ENCODE measurements at regions not wholly inside any gene's neighbourhood (a gene's known extent, or its start where the extent isn't known, plus 50 kb on each side); places are given as distances from the start of the nearest gene placed in this dataset.
"Not testable (repeated sequence)": the region's sequence is repeated elsewhere in the genome, so short reads cannot be mapped to it uniquely, and the experiment has no call there.

- in situ Hi-C loops (cut with MboI; ENCODE audit: low sequenced_read_pairs, unreplicated experiment): loop anchor here (25.0 kb wide), 1 partner anchor 143 kb away; no protein-coding TSS in a partner anchor
- DNase-seq (ENCODE audit: low spot score): no peak
- TF ChIP-seq CTCF (IDR thresholded peaks at IDR 0.05; ENCODE audit: borderline replicate concordance, control extremely low read depth, extremely low read depth, insufficient read depth, missing control alignments): no peak
Observed at GRCh38 chr3:191030491-191030890, 168.0 kb upstream of the GMNC start.

- in situ Hi-C loops (cut with MboI; ENCODE audit: low sequenced_read_pairs, unreplicated experiment): loop anchor here (25.0 kb wide), 1 partner anchor 139 kb away; no protein-coding TSS in a partner anchor
- TF ChIP-seq CTCF (IDR thresholded peaks at IDR 0.05; ENCODE audit: borderline replicate concordance, control extremely low read depth, extremely low read depth, insufficient read depth, missing control alignments): no peak
- no peak for DNase-seq (ENCODE audit: low spot score)
Observed at GRCh38 chr3:191026746-191027145, 164.3 kb upstream of the GMNC start.

- in situ Hi-C loops (cut with MboI; ENCODE audit: low sequenced_read_pairs, unreplicated experiment): no loop called here
- no peak for DNase-seq (ENCODE audit: low spot score)
- no peak for TF ChIP-seq CTCF (IDR thresholded peaks at IDR 0.05; ENCODE audit: borderline replicate concordance, control extremely low read depth, extremely low read depth, insufficient read depth, missing control alignments)
Observed at GRCh38 chr3:191020730-191021396, 158.4 kb upstream of the GMNC start.

DNA sequence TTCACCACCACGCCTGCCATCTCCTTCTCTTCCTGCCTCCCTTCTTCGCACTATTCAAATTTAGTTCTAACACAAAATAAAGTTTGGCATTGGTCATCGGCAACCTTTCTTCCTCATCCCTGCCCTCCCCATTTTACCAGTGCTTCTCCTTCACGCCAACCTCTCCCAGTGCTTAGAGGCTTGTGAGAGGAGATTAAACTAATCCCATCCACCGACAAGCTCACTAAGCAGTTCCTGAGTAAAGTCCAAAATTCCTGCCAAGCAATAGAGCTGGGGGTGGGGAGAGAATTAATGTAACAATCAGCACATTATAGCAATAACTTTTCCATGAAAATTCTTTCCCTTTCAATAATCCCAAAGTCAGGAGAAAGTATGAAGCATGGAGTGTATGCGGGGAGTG, 157.4 kb upstream of the GMNC start:
- TF ChIP-seq CTCF (IDR thresholded peaks at IDR 0.05; ENCODE audit: borderline replicate concordance, control extremely low read depth, extremely low read depth, insufficient read depth, missing control alignments): no peak
- no peak for DNase-seq (ENCODE audit: low spot score)
- in situ Hi-C loops (cut with MboI; ENCODE audit: low sequenced_read_pairs, unreplicated experiment): no loop called here

- in situ Hi-C loops (cut with MboI; ENCODE audit: low sequenced_read_pairs, unreplicated experiment): not testable (repeated sequence)
Observed at GRCh38 chr3:191015960-191016359, 153.5 kb upstream of the GMNC start.

GRCh38 chr3:191008074-191008473, 145.6 kb upstream of the GMNC start:
- no peak for DNase-seq (ENCODE audit: low spot score)
- no peak for TF ChIP-seq CTCF (IDR thresholded peaks at IDR 0.05; ENCODE audit: borderline replicate concordance, control extremely low read depth, extremely low read depth, insufficient read depth, missing control alignments)
- in situ Hi-C loops (cut with MboI; ENCODE audit: low sequenced_read_pairs, unreplicated experiment): no loop called here

More at GRCh38 chr3:191015960-191016359, 153.5 kb upstream of the GMNC start:
- DNase-seq (ENCODE audit: low spot score): not testable (repeated sequence)

DNA sequence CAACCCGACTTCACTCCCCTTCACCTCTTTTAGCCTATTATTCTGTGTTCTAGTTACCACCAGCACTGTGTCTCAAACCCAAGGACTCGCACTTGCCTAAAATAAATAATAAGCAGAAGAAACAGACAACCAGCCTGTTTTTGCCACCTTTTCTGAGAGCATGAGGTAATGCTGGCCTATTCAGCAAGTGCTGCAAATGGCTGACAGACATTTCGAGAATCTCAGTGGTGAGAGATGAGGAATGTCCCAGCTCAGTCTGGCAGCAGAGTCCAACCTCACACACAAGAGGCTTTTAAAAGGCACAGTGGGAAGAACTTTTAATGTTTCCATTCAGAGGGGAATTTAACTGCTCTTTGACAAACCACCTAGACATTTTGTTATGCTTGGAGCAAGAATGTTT, 143.3 kb upstream of the GMNC start:
- in situ Hi-C loops (cut with MboI; ENCODE audit: low sequenced_read_pairs, unreplicated experiment): no loop called here
- DNase-seq (ENCODE audit: low spot score): peak; percentile 7
- TF ChIP-seq CTCF (IDR thresholded peaks at IDR 0.05; ENCODE audit: borderline replicate concordance, control extremely low read depth, extremely low read depth, insufficient read depth, missing control alignments): no peak
